A673 (cell line): ENCODE measurements at regions not wholly inside any gene's neighbourhood (a gene's known extent, or its start where the extent isn't known, plus 50 kb on each side); places are given as distances from the start of the nearest gene placed in this dataset.

Experiments used
- BruUV-seq: library from RNA; stranded (reverse); fragments of 400-500 nt; replicated peaks from 2 replicates; lab custom pipeline; 2021; lab: Mats Ljungman, UMichigan
- CTCF ChIA-PET: fragments of 300-600 bp; sonication (Branson Sonifier 250); formaldehyde crosslinking; loops from one replicate; lab custom pipeline; 2022; ENCODE audit warnings: antibody characterized with exemption; lab: Charles Lee
- POLR2A ChIA-PET: fragments of 300-600 bp; sonication (Branson Sonifier 250); formaldehyde crosslinking; loops from one replicate; lab custom pipeline; 2022; ENCODE audit warnings: antibody characterized with exemption; ENCODE audit not compliant: low non-redundant PET; lab: Charles Lee
- DNase-seq: peaks from one replicate; pipeline ENCODE4 v3.0.0-alpha.2; 2015; ENCODE audit warnings: low spot score
- H3K27ac ChIP-seq: fragments of 200-600 bp; sonication (generic); 2 replicates; pipeline ENCODE4 v1.5.1; 2016; ENCODE audit warnings: mixed run types, low read depth, mild to moderate bottlenecking, mixed read lengths, antibody characterized with exemption, low read length; ENCODE audit not compliant: poor library complexity, severe bottlenecking
- H3K27me3 ChIP-seq: fragments of 200-600 bp; sonication (generic); replicated peaks from 2 replicates; pipeline ENCODE4 v1.6.1; 2017; ENCODE audit warnings: mixed run types, low read depth, mild to moderate bottlenecking, mixed read lengths, antibody characterized with exemption, low read length; ENCODE audit not compliant: insufficient read depth, poor library complexity
- H3K36me3 ChIP-seq: fragments of 200-600 bp; sonication (generic); 2 replicates; pipeline ENCODE4 v1.6.1; 2016; ENCODE audit warnings: mixed run types, mild to moderate bottlenecking, mixed read lengths, antibody characterized with exemption, low read length; ENCODE audit not compliant: insufficient read depth, poor library complexity, severe bottlenecking
- H3K4me1 ChIP-seq: fragments of 200-600 bp; sonication (generic); 2 replicates; pipeline ENCODE4 v1.6.1; 2017; ENCODE audit warnings: mixed run types, mild to moderate bottlenecking, mixed read lengths, antibody characterized with exemption, low read length; ENCODE audit not compliant: insufficient read depth, poor library complexity, severe bottlenecking
- H3K4me3 ChIP-seq: fragments of 200-600 bp; sonication (generic); 2 replicates; pipeline ENCODE4 v1.5.1; 2016; ENCODE audit warnings: low read depth, mixed run types, mild to moderate bottlenecking, mixed read lengths, low read length; ENCODE audit not compliant: poor library complexity, severe bottlenecking
- H3K9me3 ChIP-seq: fragments of 200-600 bp; sonication (generic); 2 replicates; pipeline ENCODE4 v1.6.1; 2016; ENCODE audit warnings: mixed run types, low read depth, mild to moderate bottlenecking, mixed read lengths, antibody characterized with exemption, low read length; ENCODE audit not compliant: poor library complexity, severe bottlenecking
- EZH2 ChIP-seq: fragments of 200-600 bp; sonication (generic); IDR thresholded peaks from 2 replicates; pipeline ENCODE4 v1.6.1; 2017; ENCODE audit warnings: borderline replicate concordance, low read depth, mild to moderate bottlenecking, mixed read lengths, antibody characterized with exemption, low read length; ENCODE audit not compliant: poor library complexity, severe bottlenecking
- intact Hi-C: fragments of 100-400 bp; cut with micrococcal nuclease; formaldehyde crosslinking; loops from one replicate; pipeline ENCODE4 v1.10.0; 2022; ENCODE audit not compliant: unreplicated experiment
- TF ChIP-seq, protein P1 (sequence below): fragments of 300-800, 200-600 bp; sonication (generic); conservative IDR thresholded peaks from 2 replicates; pipeline ENCODE4 v1.5.1; 2017; ENCODE audit warnings: low read depth, mild to moderate bottlenecking, antibody characterized with exemption, low read length, moderate library complexity, mixed read lengths

DNA sequence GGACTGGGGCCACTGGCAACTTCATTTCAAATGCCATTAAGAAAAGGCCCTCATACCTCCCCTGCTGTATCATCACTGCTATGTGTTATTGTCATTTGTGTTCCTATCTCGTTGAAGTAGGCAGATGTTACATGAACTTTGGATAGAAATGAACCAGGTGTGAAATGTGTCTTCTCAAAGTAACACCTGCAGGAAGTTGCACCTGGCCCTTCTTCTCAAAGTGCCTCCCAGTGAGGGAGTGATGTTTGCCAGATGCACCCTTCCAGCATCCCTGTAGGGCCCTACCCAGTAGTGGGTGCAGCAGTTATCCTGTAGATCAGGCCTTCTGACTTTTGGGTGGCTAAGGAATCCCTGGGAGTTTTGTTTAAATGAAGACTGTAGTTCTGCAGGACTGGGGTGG, 197.7 kb upstream of the CTNNB1 start:
- Histone ChIP-seq H3K4me1 (no peaks in the 10 kb centered on the region), H3K9me3 (no peaks in the 10 kb centered on the region), H3K36me3 (no peaks in the 10 kb centered on the region), H3K27ac (no peak overlapping the region), H3K4me3 (no peak overlapping the region), H3K27me3 (peaks cover 3% of the 10 kb centered on the region)
- intact Hi-C loops, result no loop called here
- POLR2A ChIA-PET, result no interaction called here
- TF ChIP-seq, protein P1, sequence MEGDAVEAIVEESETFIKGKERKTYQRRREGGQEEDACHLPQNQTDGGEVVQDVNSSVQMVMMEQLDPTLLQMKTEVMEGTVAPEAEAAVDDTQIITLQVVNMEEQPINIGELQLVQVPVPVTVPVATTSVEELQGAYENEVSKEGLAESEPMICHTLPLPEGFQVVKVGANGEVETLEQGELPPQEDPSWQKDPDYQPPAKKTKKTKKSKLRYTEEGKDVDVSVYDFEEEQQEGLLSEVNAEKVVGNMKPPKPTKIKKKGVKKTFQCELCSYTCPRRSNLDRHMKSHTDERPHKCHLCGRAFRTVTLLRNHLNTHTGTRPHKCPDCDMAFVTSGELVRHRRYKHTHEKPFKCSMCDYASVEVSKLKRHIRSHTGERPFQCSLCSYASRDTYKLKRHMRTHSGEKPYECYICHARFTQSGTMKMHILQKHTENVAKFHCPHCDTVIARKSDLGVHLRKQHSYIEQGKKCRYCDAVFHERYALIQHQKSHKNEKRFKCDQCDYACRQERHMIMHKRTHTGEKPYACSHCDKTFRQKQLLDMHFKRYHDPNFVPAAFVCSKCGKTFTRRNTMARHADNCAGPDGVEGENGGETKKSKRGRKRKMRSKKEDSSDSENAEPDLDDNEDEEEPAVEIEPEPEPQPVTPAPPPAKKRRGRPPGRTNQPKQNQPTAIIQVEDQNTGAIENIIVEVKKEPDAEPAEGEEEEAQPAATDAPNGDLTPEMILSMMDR, result no peak
- no peak for TF ChIP-seq EZH2
- DNase-seq, result no peak
- CTCF ChIA-PET, result no interaction called here
- no TSS peak for BruUV-seq

DNA sequence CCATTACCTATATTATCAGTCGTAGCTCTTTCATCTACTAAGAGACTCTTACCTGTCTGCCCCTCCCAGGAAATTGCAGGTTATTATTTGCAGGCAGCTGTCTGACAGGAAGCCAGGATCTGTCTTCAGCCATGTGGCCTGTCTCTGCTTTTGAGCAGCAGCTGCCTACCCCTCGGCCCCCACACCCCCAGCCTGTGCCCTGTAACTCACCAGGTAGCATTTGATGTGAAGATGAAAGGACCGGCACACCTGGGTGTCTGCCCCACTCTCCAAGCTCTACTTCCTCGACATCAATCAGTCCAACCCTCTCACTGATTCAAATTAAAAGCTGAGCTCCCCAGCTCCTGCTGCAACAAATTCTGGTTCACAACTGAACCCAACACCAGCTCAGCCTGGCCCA, 197.2 kb upstream of the CTNNB1 start:
- CTCF ChIA-PET, result no interaction called here
- intact Hi-C loops, result no loop called here
- Histone ChIP-seq H3K27me3 (peaks cover 3% of the 10 kb centered on the region), H3K9me3 (no peaks in the 10 kb centered on the region), H3K36me3 (no peaks in the 10 kb centered on the region), H3K4me1 (no peaks in the 10 kb centered on the region), H3K4me3 (no peak overlapping the region), H3K27ac (no peak overlapping the region)
- no peak for DNase-seq
- POLR2A ChIA-PET, result no interaction called here
- TF ChIP-seq, protein P1, result no peak
- TF ChIP-seq EZH2, result no peak
- BruUV-seq, result no TSS peak

DNA sequence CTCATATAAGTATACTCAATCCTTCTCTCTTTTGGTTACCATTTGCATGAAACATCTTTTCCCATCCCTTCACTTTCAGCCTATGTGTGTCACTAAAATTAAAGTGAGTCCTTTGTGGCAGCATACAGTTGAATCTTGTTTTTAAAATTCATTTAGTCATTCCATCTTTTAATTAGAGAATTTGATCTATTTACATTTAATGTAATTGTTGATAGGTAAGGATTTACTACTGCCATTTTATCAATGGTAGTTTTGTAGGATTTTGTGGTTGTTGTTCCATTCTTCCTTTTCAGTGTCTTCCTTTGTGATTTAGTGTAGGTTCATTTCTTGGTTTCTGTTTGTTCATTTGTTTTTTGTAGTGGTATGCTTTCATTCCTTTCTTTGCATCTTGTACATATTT, 191.9 kb upstream of the CTNNB1 start:
- no peaks in the 10 kb centered on the region for H3K9me3 ChIP-seq
- intact Hi-C loops, result no loop called here
- no peaks in the 10 kb centered on the region for H3K36me3 ChIP-seq
- TF ChIP-seq, protein P1, result no peak
- no peak for TF ChIP-seq EZH2
- DNase-seq, result no peak
- H3K4me3 ChIP-seq, result no peak overlapping the region
- H3K27me3 ChIP-seq, result peaks cover 3% of the 10 kb centered on the region
- no peaks in the 10 kb centered on the region for H3K4me1 ChIP-seq
- ChIA-PET CTCF (no interaction called here), POLR2A (no interaction called here)
- BruUV-seq, result no TSS peak
- no peak overlapping the region for H3K27ac ChIP-seq
